AG04450 (cell line): ENCODE measurements at regions not wholly inside any gene's neighbourhood (a gene's known extent, or its start where the extent isn't known, plus 50 kb on each side); places are given as distances from the start of the nearest gene placed in this dataset.

Experiments used
- CTCF ChIA-PET: fragments of 300-600, 350-600 bp; formaldehyde crosslinking; extraction: SDS; loops from one replicate; lab custom pipeline; 2022; ENCODE audit warnings: antibody characterized with exemption, inconsistent platforms; lab: Charles Lee
- POLR2A ChIA-PET: fragments of 350-600 bp; formaldehyde crosslinking; extraction: SDS; loops from one replicate; lab custom pipeline; 2021; ENCODE audit warnings: antibody characterized with exemption, inconsistent platforms; lab: Yijun Ruan, JAX
- DNase-seq: peaks from one replicate; pipeline ENCODE4 v3.0.0-alpha.2; 2011; ENCODE audit warnings: low read depth, low spot score
- H3K27ac ChIP-seq: one replicate; pipeline ENCODE4 v1.5.1; 2012; ENCODE audit warnings: low read depth, low read length, control low read depth
- H3K27me3 ChIP-seq: one replicate; pipeline ENCODE4 v1.6.0; 2012; ENCODE audit warnings: low read length; ENCODE audit not compliant: control insufficient read depth, insufficient read depth
- H3K4me3 ChIP-seq: 2 replicates; pipeline ENCODE4 v1.5.1; 2011; ENCODE audit warnings: mild to moderate bottlenecking, low read depth, low read length, control low read depth
- H3K9me3 ChIP-seq: 2 replicates; pipeline ENCODE4 v1.5.1; 2012; ENCODE audit warnings: low read length; ENCODE audit not compliant: control insufficient read depth, insufficient read depth
- CTCF ChIP-seq: IDR thresholded peaks from 2 replicates; pipeline ENCODE4 v1.5.1; 2011; ENCODE audit warnings: low read depth, low read length, control low read depth, inconsistent platforms

- ChIA-PET CTCF (no interaction called here), POLR2A (no interaction called here)
- no peaks in the 10 kb centered on the region; the same call in 1 of the 2 replicates for H3K9me3 ChIP-seq
- DNase-seq: no peak
- peaks cover 11% of the 10 kb centered on the region for H3K27me3 ChIP-seq
- H3K27ac ChIP-seq: no peak overlapping the region
- H3K4me3 ChIP-seq: no peak overlapping the region
- TF ChIP-seq CTCF: no peak
These were observed 153.1 kb downstream of the BRD1 start for GRCh38 chr22:49674479-49675050.

- Histone ChIP-seq H3K27me3 (peaks cover 11% of the 10 kb centered on the region), H3K9me3 (peaks cover 4% of the 10 kb centered on the region; the same call in 1 of the 2 replicates), H3K4me3 (no peak overlapping the region), H3K27ac (no peak overlapping the region)
- CTCF ChIA-PET: no interaction called here
- DNase-seq: no peak
- POLR2A ChIA-PET: no interaction called here
- no peak for TF ChIP-seq CTCF
These were observed 154.6 kb downstream of the BRD1 start for GRCh38 chr22:49673048-49673447.

GRCh38 chr22:49672014-49672516 is 155.6 kb downstream of the BRD1 start:
- H3K27ac ChIP-seq: no peak overlapping the region
- TF ChIP-seq CTCF: no peak
- no peak for DNase-seq
- CTCF ChIA-PET: no interaction called here
- H3K9me3 ChIP-seq: peaks cover 4% of the 10 kb centered on the region; the same call in 1 of the 2 replicates
- H3K4me3 ChIP-seq: no peak overlapping the region
- POLR2A ChIA-PET: no interaction called here
- peaks cover 11% of the 10 kb centered on the region for H3K27me3 ChIP-seq

- ChIA-PET CTCF (no interaction called here), POLR2A (no interaction called here)
- Histone ChIP-seq H3K4me3 (no peak overlapping the region), H3K27me3 (peaks cover 11% of the 10 kb centered on the region), H3K9me3 (peaks cover 4% of the 10 kb centered on the region; the same call in 1 of the 2 replicates), H3K27ac (no peak overlapping the region)
- no peak for TF ChIP-seq CTCF
- no peak for DNase-seq
These were observed 156.2 kb downstream of the BRD1 start for GRCh38 chr22:49671331-49672013.
